ENCODE measurements at regions not wholly inside any gene's neighbourhood (a gene's known extent, or its start where the extent isn't known, plus 50 kb on each side); places are given as distances from the start of the nearest gene placed in this dataset.

GRCh38 chr7:108845951-108846350, 276.3 kb downstream of the DNAJB9 start:
- no peak overlapping the region for H3K4me3 ChIP-seq (ENCODE audit: low read depth, poor library complexity, severe bottlenecking)
- DNase-seq (ENCODE audit: low spot score in 2 of 2): no peak
- no peak for TF ChIP-seq POLR2A (IDR thresholded peaks at IDR 0.05)
- TF ChIP-seq, protein P1, sequence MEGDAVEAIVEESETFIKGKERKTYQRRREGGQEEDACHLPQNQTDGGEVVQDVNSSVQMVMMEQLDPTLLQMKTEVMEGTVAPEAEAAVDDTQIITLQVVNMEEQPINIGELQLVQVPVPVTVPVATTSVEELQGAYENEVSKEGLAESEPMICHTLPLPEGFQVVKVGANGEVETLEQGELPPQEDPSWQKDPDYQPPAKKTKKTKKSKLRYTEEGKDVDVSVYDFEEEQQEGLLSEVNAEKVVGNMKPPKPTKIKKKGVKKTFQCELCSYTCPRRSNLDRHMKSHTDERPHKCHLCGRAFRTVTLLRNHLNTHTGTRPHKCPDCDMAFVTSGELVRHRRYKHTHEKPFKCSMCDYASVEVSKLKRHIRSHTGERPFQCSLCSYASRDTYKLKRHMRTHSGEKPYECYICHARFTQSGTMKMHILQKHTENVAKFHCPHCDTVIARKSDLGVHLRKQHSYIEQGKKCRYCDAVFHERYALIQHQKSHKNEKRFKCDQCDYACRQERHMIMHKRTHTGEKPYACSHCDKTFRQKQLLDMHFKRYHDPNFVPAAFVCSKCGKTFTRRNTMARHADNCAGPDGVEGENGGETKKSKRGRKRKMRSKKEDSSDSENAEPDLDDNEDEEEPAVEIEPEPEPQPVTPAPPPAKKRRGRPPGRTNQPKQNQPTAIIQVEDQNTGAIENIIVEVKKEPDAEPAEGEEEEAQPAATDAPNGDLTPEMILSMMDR (IDR thresholded peaks at IDR 0.05): no peak
- intact Hi-C loops (cut with DNase I; ENCODE audit: low total_unique reads): no loop called here

DNA sequence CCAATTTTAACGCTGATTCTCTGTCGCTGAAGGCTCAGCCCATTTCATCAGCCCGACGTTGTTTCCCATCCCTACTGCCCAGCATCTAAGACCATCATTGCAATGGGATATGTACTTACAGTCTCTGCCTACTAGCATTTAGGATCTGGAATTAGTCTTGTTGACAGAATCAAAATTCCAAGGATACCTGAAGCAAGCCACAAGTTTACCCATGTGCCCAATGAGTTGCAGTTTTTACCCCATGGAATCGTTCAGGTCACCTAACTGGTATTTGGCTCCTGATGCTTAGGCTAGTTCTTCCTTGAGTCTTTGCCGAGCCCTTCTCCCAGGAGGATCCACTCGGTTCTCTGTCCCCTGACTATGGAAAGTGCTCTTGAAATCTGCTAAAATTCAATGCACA, 276.8 kb downstream of the DNAJB9 start:
- DNase-seq (ENCODE audit: low spot score in 2 of 2): no peak
- 76 to 84% methylated on average over 7 of the region's 7 CpGs for WGBS, 2 donors
- no peak for TF ChIP-seq POLR2A (IDR thresholded peaks at IDR 0.05)
- TF ChIP-seq, protein P1 (IDR thresholded peaks at IDR 0.05): no peak
- no peak overlapping the region for H3K4me3 ChIP-seq (ENCODE audit: low read depth, poor library complexity, severe bottlenecking)
- intact Hi-C loops (cut with DNase I; ENCODE audit: low total_unique reads): no loop called here

- DNase-seq (ENCODE audit: low spot score in 2 of 2): no peak
- no peak for TF ChIP-seq POLR2A (IDR thresholded peaks at IDR 0.05)
- TF ChIP-seq, protein P1 (IDR thresholded peaks at IDR 0.05): no peak
- 92 to 94% methylated on average over 5 of the region's 5 CpGs for WGBS, 2 donors
- H3K4me3 ChIP-seq (ENCODE audit: low read depth, poor library complexity, severe bottlenecking): no peak overlapping the region
- intact Hi-C loops (cut with DNase I; ENCODE audit: low total_unique reads): no loop called here
These were observed 278.8 kb downstream of the DNAJB9 start for GRCh38 chr7:108848486-108848885.

- H3K4me3 ChIP-seq (ENCODE audit: low read depth, poor library complexity, severe bottlenecking): no peak overlapping the region
- intact Hi-C loops (cut with DNase I; ENCODE audit: low total_unique reads): no loop called here
- DNase-seq (ENCODE audit: low spot score in 2 of 2): no peak
- TF ChIP-seq, protein P1 (IDR thresholded peaks at IDR 0.05): no peak
- no peak for TF ChIP-seq POLR2A (IDR thresholded peaks at IDR 0.05)
These were observed 290.9 kb downstream of the DNAJB9 start for GRCh38 chr7:108860615-108861014.

GRCh38 chr7:108861071-108861470, 291.4 kb downstream of the DNAJB9 start:
- WGBS, 2 donors: 78% methylated on average over 1 of the region's 2 CpGs
- DNase-seq (ENCODE audit: low spot score in 2 of 2): no peak
- intact Hi-C loops (cut with DNase I; ENCODE audit: low total_unique reads): no loop called here
- H3K4me3 ChIP-seq (ENCODE audit: low read depth, poor library complexity, severe bottlenecking): no peak overlapping the region
- TF ChIP-seq POLR2A (IDR thresholded peaks at IDR 0.05): no peak
- TF ChIP-seq, protein P1 (IDR thresholded peaks at IDR 0.05): no peak

GRCh38 chr7:108863227-108863848, 293.7 kb downstream of the DNAJB9 start:
- intact Hi-C loops (cut with DNase I; ENCODE audit: low total_unique reads): no loop called here
- no peak for DNase-seq (ENCODE audit: low spot score in 2 of 2)
- TF ChIP-seq POLR2A (IDR thresholded peaks at IDR 0.05): no peak
- TF ChIP-seq, protein P1 (IDR thresholded peaks at IDR 0.05): no peak
- H3K4me3 ChIP-seq (ENCODE audit: low read depth, poor library complexity, severe bottlenecking): no peak overlapping the region
- 81 to 92% methylated on average over 8 to 9 of the region's 9 CpGs for WGBS, 2 donors

Measured in lower leg skin (tissue), 4 donors.